Activated T-helper 9 cell treated with anti-CD3 and anti-CD28 coated beads, Interleukin-2, amount 50 U/mL, for 16 hours (primary cell): ENCODE measurements at regions not wholly inside any gene's neighbourhood (a gene's known extent, or its start where the extent isn't known, plus 50 kb on each side); places are given as distances from the start of the nearest gene placed in this dataset.

Experiments
- DNase-seq: peaks from one replicate; pipeline ENCODE4 v3.0.0-alpha.2; 2020; ENCODE audit warnings: low read depth

GRCh38 chr10:69740126-69740525 is 61.6 kb upstream of the COL13A1 start:
- no peak for DNase-seq

- no peak for DNase-seq
Observed at GRCh38 chr10:69741252-69741651, 60.5 kb upstream of the COL13A1 start.

- DNase-seq: no peak
Observed at GRCh38 chr10:69741671-69742355, 59.9 kb upstream of the COL13A1 start.

- no peak for DNase-seq
Observed at GRCh38 chr10:69742356-69742695, 59.4 kb upstream of the COL13A1 start.

- DNase-seq: no peak
Observed at GRCh38 chr10:69742928-69743602, 58.6 kb upstream of the COL13A1 start.

GRCh38 chr10:69744971-69745370 is 56.7 kb upstream of the COL13A1 start:
- DNase-seq: no peak

- no peak for DNase-seq
Observed at GRCh38 chr10:69745698-69746097, 56.0 kb upstream of the COL13A1 start.

GRCh38 chr10:69747179-69747578 is 54.5 kb upstream of the COL13A1 start:
- DNase-seq: no peak

- DNase-seq: no peak
Observed at GRCh38 chr10:69748621-69749020, 53.1 kb upstream of the COL13A1 start.

- no peak for DNase-seq
Observed at GRCh38 chr10:69749178-69750010, 52.3 kb upstream of the COL13A1 start.

GRCh38 chr10:69750011-69750373 is 51.7 kb upstream of the COL13A1 start:
- no peak for DNase-seq

GRCh38 chr10:69750725-69751124 is 51.0 kb upstream of the COL13A1 start:
- no peak for DNase-seq

GRCh38 chr10:69751214-69751613 is 50.5 kb upstream of the COL13A1 start:
- DNase-seq: no peak
